Kidney glomerular epithelial cell (primary cell): ENCODE measurements at regions not wholly inside any gene's neighbourhood (a gene's known extent, or its start where the extent isn't known, plus 50 kb on each side); places are given as distances from the start of the nearest gene placed in this dataset.

Experiments
- DNase-seq: peaks from one replicate; lab custom pipeline; 2025; lab: John Stamatoyannopoulos, UW

GRCh38 chr6:47116086-47116485 lies 74.0 kb upstream of the ADGRF1 start:
- no peak for DNase-seq

DNA sequence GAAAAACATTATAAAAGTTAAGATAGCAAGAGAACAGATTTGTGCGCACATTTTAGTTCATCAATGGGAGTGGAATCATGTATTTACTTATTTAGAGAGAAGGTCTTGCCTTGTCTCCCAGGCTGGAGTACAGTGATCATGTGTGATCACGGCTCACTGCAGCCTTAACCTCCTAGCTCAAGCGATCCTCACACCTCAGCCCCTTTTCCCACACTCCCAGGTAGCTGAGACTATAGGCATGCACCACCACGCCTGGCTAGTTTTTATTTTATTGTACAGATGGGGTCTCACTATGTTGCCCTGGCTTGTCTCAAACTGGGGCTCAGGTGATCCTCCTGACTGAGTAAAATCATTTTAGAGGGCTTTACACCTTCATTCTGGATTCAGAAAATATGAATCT lies 72.3 kb upstream of the ADGRF1 start:
- DNase-seq = no peak

GRCh38 chr6:47112317-47112716 lies 70.2 kb upstream of the ADGRF1 start:
- no peak for DNase-seq

GRCh38 chr6:47111685-47112084 lies 69.6 kb upstream of the ADGRF1 start:
- peak; percentile 77 for DNase-seq

GRCh38 chr6:47109281-47109680 lies 67.1 kb upstream of the ADGRF1 start:
- peak; percentile 37 for DNase-seq

GRCh38 chr6:47106721-47107197 lies 64.6 kb upstream of the ADGRF1 start:
- DNase-seq = no peak

- DNase-seq = no peak
Measured at GRCh38 chr6:47106216-47106615, 64.1 kb upstream of the ADGRF1 start.

GRCh38 chr6:47105469-47106178 lies 63.5 kb upstream of the ADGRF1 start:
- no peak for DNase-seq

DNA sequence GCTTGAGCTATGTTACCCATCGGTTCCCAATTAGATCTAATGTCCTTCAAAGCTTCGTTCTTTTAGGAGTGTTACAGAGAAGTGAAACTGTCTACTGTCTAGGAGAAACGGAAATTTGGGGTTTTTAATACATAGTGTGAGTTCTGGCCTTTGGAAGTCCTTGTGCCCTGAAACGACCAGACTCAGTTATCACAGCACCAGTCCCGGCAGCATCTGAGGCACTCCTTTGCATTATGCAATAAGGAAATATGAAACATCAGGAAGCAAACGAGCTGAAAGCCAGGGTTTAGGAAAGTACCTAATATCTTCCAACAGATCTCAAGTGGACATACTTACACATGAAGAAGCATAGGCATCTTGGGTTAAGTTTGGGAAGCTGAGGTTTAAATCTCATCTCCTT lies 61.8 kb upstream of the ADGRF1 start:
- DNase-seq = no peak

GRCh38 chr6:47102331-47102730 lies 60.2 kb upstream of the ADGRF1 start:
- no peak for DNase-seq

DNA sequence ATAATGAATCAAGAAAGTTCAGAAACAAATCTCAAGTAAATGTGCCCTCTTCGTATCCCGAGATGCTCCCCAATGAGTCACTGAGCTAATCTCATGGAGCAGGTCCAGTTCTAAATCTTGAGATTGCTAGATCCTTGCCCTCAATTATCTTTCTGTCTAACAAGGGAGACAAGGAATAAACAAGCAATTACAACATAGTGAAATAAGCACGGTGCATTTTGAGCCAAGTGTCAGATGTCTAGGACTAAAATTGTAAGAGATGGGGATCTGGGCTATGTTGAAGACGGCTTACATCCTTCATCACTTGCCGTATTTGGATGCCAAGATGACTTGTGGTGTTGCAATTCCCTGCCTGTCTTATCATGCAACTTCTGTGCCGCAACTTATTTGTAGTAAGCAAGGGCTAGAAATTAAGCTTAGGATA lies 56.5 kb upstream of the ADGRF1 start:
- DNase-seq = no peak

- peak; percentile 71 for DNase-seq
Measured at GRCh38 chr6:47097092-47097945, 55.2 kb upstream of the ADGRF1 start.

DNA sequence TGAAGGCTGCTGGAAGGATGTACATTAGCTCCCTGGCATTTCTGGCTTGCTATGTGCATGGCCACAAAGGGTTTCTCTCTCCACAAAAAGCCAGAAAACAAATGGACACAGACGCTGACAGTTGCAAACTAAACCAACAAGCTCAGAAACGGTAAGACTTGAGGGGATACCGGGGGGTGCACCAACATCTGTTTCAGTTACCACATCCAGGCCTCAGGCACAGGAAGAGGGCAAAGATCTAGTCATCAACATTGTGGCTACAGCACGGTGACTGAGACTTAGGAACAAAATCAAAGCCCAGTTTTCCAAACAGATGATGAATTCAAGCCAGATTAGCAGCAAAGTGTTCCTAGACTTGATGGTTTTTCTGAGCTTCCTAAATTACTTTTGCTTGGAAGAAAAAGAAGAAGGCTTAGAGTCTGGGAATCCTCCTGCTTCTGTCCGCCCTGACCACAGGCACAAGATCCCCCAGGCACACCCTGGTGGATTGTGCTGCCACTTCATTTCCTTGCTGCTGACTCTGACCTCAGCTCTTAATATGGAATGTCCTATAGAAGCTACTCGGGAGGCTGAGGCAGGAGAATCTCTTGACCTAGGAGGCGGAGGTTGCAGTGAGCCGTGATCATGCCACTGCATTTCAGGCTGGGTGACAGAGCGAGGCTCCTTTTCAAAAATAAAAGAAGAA lies 54.2 kb upstream of the ADGRF1 start:
- DNase-seq = no peak

DNA sequence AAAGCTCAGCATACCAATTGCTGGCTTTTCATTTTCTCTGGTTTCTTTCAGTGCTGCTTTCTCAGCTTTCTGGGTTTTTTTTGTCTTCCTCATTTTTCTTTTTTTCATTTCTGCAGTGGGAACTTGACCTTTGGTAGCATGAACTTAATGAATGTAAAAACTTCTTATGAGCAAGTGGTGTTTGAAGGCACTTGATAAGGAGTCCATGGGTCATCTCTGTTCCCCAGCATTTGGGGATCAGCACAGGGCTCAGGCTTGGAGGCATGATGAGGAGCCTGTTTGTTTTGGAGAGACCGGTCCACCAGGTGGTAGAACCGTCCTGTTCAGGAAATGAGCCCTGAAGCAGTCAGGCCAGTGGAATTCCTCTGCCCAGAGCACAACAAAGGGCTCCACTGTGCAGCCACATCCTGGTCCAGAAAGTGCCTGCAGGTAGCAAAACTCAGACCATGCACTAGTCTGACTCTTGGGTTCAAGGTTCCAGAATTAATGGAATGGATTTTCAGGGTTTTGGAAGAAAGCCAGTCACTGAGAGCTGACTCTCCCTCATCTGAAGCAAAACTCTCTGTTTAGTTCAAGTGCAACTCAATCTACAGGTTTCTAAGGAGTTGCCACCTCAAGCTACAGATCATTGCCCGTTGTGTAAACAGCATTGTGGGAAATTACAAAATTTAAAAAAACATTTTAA lies 52.3 kb upstream of the ADGRF1 start:
- DNase-seq = no peak

DNA sequence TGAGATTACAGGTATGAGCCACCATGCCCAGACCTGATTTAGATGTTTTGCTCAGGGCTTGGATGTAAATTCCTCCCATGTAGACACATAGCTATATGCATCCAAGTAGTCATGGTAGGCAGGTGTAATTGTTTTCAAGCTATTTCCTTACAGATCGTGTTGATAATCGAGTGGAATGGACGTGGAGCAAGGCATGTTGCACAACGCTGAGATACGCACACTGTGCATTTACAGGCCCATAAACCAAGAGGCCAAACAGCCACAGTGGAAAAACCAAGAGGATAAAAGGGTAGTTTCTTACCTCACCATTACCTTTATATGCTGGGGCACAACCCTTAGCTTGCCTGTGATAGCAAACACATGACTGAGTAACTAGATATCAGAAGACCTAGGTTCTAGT lies 51.0 kb upstream of the ADGRF1 start:
- no peak for DNase-seq

GRCh38 chr6:47091886-47092668 lies 49.9 kb upstream of the ADGRF1 start:
- DNase-seq = no peak
